Midbrain (tissue), 1 donor: ENCODE measurements at regions not wholly inside any gene's neighbourhood (a gene's known extent, or its start where the extent isn't known, plus 50 kb on each side); places are given as distances from the start of the nearest gene placed in this dataset.
A peak's percentile ranks its signal among the peaks of the same experiment; 100 is the strongest.
"Not testable (repeated sequence)": the region's sequence is repeated elsewhere in the genome, so short reads cannot be mapped to it uniquely, and the experiment has no call there.

Experiments used
- DNase-seq: peaks from one replicate; lab custom pipeline; 2025; lab: John Stamatoyannopoulos, UW

DNA sequence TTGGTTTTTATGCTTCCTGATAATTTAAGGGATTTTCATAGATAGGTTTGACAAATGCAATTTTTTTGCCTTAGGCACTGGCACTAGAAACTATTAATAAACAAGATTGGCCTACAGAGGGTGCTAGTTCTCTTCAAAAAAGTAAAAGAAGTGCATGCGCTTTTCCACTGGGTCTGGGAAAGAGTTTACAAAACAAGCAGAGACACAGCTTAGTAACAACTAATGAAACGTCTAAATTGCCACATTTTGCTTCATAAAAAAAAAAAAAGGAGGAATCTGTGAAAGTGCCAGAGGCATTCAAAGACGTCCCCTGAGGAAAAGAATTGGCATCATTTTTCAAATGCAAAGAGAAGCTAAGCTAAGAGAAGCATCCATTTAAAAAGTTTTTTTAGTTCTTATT lies 58.3 kb upstream of the EEA1 start:
- peak; percentile 84 for DNase-seq

- DNase-seq: no peak
Observed at GRCh38 chr12:92987846-92988621, 58.9 kb upstream of the EEA1 start.

DNA sequence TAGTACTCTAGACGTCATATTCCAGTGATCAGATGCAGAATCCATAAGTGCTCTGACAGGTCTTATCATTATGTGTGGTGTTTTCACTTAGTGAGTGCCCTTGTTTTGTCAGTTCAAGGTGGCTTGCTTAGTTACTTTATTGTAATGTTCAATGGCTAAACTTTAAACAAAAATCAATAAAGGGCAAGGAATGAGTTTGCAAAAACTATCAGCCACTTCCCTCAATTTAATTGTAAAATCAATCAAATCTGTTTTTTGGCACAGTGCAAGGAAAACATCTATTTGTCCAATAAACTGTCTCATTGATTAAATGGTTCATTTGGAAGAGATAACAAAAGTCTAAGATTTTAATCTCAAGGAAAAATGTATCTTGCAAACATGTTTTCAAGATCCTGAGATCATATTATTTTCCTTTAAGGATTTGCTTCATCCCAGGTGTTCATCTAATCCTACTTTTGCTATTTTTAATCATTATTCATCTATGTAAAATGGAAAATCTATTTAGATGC lies 59.6 kb upstream of the EEA1 start:
- DNase-seq: no peak

DNA sequence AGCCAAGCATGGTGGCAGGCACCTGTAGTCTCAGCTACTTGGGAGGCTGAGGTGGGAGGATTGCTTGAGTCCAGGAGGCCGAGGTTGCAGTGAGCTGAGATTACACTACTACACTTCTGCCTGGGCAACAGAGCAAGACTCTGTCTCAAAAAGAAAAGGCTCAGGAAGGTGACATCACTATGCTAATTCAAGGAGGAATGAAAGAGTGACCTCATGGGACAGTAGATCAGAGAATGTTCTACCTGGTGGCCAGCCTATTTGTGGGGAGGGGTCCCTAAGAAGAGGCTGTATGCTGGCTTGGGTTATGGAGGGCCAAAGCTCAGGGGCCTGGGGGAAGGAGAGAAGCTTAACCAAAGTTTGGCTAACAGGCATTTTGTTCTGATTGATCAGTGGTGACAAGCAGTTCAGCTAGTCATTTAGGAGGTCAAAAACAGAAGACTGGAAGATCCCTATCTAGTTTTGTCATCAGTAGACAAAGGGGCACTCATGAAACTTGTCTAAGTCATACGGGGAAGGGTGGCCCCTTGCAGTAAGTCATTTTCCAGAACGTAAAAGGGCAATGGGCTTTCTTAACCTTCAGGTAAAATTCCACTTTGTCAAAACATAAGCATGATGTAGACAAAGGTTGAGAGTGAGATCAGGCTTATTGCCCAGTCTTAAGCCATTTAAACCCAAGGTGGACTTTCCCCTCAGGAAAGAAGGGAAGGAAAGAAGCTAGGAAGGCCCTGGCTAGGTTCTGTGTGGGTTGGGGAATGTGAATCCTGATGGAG lies 60.8 kb upstream of the EEA1 start:
- DNase-seq: no peak

DNA sequence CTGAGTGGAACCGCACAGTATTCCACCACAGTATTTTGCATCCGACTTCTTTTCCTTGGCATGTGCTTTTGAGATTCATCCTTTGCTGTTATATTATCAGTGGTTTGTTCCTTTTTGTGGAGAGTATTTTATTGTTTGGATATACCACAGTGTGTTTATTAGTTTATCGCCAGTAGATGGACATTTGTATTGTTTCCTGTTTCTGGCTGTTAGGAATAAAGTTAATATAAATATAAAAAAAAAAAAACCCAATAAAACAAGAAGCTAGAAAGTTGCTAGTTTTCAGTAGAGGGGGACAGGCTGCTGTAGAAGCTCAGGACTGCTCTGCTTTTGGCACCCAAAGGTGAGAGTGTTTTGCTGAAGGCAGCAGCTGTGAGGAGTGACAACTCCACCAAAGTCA lies 62.0 kb upstream of the EEA1 start:
- DNase-seq: no peak

DNA sequence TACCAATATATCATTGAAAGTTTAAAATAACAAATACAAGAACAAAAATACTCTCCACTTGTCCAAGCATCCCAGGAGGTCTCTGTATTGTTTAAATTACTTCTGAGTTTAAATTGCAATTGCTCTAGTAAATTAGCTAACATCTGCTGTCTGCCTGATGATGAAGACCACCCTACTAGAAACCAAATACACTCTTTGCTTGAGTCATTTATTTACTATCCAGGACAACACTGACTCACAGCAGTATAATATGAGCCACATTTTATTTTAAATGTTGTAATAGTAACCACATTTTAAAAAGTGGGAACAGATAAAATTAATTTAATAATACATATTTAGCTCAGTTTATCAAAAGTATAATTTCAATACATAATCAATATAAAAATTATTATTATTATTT lies 62.9 kb upstream of the EEA1 start:
- no peak for DNase-seq

- DNase-seq: no peak
Observed at GRCh38 chr12:92993259-92993658, 64.2 kb upstream of the EEA1 start.

DNA sequence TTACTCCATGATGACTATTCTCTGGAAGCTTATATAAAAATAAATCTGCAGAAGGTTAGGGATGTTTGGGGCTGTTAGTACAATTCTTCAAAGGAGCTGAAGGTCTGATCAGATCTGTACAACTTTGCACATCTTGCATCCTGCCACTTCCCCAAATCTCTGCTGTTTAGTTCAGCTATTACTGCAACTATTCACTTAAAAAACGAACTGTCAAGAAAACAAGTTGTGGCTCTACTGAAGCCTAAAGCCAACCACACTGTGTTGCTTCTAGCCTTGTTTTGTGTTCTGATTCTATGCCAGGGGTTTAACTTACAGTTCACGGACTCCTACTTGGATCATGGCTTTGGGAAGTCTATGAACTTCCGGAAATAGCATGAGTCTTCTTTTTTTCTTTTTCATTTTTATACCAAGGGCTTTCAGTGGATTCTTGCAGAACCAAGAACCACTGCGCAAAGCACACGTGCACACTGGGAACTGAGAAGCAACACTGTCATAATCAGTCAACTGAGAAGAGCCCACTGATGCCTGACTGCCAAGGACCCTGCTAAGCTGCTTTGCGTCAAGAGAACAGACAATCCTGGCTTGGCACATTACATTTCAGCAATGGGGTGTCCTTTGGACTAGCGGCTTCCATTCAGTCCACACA lies 66.3 kb upstream of the EEA1 start:
- no peak for DNase-seq

GRCh38 chr12:93000026-93000425 lies 70.9 kb upstream of the EEA1 start:
- no peak for DNase-seq

DNA sequence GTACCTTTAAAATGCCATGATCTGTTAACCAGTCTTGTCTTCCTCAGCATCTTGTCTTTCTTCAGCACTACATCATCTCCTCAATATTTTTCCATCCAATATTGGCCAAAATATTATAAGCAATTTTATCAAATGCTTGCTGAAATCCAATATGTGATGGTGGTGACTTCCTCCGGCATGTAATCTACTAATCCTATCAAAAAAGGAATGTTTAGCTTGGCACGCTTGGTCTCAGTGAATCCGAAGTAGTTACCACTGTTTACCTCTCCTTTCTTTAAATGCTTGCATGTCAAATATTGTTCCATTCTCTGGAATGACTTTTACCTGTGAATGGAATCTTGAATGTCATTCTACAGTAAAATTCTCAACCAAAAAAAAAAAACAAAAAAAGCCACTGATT lies 72.3 kb upstream of the EEA1 start:
- DNase-seq: no peak

- DNase-seq: no peak
Observed at GRCh38 chr12:93002293-93003054, 73.4 kb upstream of the EEA1 start.

DNA sequence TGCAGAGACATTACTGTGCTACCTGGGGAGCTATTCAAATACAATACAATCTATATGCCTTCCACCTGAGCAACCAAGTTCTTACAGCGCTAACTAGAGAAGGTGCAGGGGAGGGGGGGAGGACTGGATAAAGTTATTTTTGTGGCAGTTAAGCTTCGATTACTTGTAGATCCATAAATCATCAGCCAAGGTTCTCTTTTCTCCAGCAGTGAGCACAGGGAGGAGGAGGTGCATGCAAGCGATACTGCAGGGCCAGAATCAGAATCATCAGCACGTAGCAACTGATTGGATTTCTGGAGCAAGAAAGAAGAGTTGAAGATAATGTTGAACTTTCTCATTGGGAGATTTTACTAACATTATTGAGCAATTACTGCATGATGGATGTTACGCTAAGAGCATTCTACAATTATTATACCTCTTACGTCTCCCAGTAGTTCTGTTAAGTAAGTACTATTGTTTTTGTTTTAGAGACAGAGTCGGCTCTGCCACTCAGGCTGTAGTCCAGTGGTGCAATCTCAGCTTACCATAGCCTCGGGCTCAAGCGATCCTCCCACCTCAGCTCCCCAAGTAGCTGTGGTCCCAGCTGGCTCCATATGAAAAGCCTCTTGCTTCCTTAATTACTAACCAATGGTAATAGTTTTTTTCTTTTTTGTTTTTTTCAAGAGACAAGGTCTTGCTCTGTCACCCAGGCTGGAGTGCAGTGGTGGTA lies 74.6 kb upstream of the EEA1 start:
- DNase-seq: no peak

- DNase-seq: no peak
Observed at GRCh38 chr12:93005928-93006392, 76.9 kb upstream of the EEA1 start.

DNA sequence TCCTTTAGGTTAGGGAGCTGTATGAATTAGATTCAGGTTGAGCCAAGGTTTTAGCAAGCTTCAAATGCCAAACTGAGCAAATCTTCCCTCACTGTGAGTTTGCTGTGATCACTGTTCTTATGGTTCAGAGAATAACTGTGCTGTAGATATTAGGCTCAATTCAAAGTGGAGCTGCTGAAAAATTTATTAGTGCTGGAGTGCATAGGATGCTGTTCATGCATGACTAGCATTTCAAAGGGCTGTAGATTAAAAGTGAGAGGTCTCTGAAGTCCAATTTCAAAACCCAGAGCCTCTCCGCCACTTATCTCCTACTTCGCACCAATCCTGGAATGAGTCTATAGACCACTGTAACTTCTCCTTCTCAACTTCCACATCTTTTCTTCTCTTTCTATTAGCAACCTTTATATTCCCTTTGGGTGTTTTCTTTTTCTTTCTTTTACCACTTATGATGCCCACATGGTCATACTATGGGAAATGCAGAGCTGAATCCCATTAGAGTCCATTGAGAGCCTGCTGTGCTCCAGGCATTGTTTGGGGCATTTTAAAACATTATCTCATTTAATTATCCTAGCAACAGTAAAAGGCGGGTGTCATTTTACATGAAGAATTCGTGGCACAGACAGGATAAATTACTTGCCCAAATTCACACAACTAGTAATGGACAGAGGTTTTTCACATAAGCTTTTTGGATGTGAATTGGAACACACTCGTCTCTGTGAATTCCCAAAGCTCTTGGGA lies 77.5 kb upstream of the EEA1 start:
- DNase-seq: no peak

DNA sequence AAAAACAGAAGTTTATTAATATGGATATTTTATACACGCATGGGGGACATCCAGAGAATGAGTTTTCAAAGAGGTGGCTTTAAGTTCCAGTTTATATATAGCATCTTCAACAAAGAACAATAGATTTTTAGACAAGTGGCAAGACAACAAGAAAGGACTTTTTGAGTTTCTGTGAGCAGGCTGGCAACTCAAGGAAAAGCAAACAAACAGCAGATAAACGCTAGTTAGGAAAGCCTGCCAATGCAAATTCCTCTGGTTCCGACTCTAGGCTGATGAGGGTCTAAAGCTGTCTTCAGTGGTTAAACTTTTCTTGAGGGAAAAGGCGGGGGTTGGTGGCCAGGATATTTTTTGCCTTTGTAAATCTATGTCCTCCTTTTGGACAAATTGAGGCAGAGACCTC lies 78.4 kb upstream of the EEA1 start:
- no peak for DNase-seq

GRCh38 chr12:93008044-93008778 lies 79.1 kb upstream of the EEA1 start:
- DNase-seq: no peak

- not testable (repeated sequence) for DNase-seq
Observed at GRCh38 chr12:93008880-93009279, 79.8 kb upstream of the EEA1 start.

- no peak for DNase-seq
Observed at GRCh38 chr12:93009533-93009932, 80.4 kb upstream of the EEA1 start.

DNA sequence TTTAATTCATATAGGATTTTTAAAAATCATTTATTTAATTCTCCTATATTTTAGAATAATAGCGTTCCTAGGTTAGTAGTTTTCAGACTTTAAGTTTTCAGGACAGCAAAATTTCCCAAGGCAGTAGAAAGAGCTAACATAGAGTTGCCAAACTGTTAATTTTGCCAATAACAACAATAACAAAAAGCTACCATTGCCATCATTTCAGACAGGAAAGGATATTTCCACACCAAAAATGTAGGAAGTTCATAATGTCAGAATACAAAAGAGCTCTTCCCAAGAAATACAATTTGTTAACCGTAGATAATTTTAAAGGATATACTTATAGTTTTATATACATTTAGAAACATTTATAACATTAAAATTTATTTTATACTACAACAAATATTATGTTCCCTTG lies 81.4 kb upstream of the EEA1 start:
- no peak for DNase-seq

DNA sequence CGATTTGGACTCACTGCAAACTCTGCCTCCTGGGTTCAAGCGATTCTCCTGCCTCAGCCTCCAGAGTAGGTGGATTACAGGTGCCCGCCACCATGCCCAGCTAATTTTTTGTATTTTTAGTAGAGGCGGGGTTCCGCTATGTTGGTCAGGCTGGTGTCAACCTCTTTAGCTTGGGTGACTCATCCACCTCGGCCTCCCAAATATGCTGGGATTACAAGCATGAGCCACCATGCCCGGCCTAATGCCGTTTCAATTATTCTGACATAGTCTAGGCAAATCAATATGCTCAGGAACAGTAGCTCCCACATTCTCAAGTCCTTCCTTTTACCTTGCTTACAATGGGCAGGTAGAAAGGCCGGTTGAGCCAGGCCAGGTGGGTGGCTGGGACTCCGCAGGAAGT lies 82.0 kb upstream of the EEA1 start:
- no peak for DNase-seq
